HCT116 (cell line): ENCODE measurements at regions not wholly inside any gene's neighbourhood (a gene's known extent, or its start where the extent isn't known, plus 50 kb on each side); places are given as distances from the start of the nearest gene placed in this dataset.

Source experiments
- POLR2A ChIP-seq: IDR thresholded peaks from 2 replicates; pipeline ENCODE4 v1.7.0; 2011; ENCODE audit warnings: borderline replicate concordance; ENCODE audit not compliant: insufficient read depth, insufficient read length; ENCODE audit errors: extremely low read depth
- POLR2AphosphoS5 ChIP-seq: IDR thresholded peaks from 2 replicates; pipeline ENCODE4 v1.6.1; 2011; ENCODE audit warnings: mild to moderate bottlenecking, low read depth, low read length, moderate library complexity
- TF ChIP-seq, protein P1 (sequence below): IDR thresholded peaks from 2 replicates; pipeline ENCODE4 v1.6.1; 2012

DNA sequence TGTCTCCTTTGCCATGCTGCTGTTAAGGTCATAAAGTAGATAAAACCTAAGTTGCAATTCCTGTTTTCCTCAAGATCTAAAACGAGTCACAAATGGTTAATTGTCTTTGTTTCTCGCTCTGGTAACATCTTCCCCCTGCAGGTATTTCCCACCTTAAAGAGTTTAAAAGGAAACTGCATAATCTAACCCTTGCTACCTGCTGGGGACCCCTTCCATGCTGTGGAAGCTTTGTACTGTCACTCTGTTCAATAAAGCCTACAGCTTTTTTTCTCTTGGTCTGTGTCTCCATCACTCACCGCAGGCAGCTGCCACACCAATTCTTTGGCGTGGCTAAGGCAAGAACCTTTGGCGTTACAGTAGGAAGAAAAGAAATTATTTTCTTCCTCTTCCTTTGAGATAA lies 117.7 kb upstream of the GJE1 start:
- TF ChIP-seq POLR2A = no peak
- no peak for TF ChIP-seq POLR2AphosphoS5
- TF ChIP-seq, protein P1, sequence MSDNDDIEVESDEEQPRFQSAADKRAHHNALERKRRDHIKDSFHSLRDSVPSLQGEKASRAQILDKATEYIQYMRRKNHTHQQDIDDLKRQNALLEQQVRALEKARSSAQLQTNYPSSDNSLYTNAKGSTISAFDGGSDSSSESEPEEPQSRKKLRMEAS = 0 out of 2 replicates have a peak, but pooled peaks have one; percentile 13
